ENCODE measurements at regions not wholly inside any gene's neighbourhood (a gene's known extent, or its start where the extent isn't known, plus 50 kb on each side); places are given as distances from the start of the nearest gene placed in this dataset.
A peak's percentile ranks its signal among the peaks of the same experiment; 100 is the strongest.

DNA sequence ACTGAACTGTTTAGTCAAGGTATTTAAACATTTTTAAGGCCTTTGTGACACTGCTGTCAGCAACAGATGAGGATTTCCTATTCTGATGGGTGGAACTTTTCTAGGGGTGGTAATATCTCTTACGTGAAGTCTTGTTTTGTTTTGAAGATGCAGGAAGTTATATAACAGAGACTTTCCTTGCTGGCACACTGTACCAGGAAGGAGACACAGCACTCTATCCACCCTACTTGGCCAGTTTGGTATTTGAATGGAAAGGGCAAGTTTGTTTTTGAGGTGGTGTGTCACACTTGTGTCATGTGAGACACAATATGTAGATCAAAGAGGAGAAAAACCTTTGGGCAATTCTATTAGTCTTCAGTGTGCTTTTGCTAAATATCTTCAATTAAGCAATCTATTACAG, 51.6 kb upstream of the SRP54 start:
- peak overlapping the region; percentile 50 for H3K4me3 Mint-ChIP-seq
- H3K27me3 Mint-ChIP-seq (ENCODE audit: low read depth): no peaks in the 10 kb centered on the region
- peaks cover 40% of the 10 kb centered on the region for H3K4me1 Mint-ChIP-seq (ENCODE audit: low read depth)
- H3K36me3 Mint-ChIP-seq (ENCODE audit: insufficient read depth): peaks cover 1% of the 10 kb centered on the region
- ATAC-seq: peak; percentile 73 to 81
- DNase-seq: peak; percentile 21
- no peaks in the 10 kb centered on the region for H3K9me3 Mint-ChIP-seq

DNA sequence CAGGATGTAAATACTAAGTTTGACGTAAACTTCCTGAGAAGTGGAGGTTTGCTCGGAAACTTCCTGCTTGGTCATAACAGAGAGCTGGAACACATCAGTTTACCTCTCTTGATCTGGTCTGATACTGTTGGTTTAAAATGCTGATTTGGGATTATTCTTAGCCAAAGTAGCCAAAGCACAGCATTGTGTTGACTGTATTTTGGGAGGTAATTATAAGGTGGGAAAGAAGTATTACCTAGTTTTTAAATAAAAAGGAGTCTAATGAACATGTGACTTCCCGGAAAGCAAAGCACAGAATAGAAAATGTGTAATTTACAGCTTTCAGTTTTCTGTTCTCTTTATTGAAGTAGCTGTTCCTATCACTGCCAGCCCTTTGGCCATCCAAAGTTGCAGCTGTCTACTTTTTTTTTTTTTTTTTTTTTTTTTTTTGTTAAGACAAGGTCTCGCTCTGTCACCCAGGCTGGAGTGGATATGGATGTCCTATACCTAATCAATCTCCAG, 52.2 kb upstream of the SRP54 start:
- Mint-ChIP-seq H3K4me3 (peak overlapping the region; percentile 53), H3K4me1 (ENCODE audit: low read depth) (peaks cover 40% of the 10 kb centered on the region), H3K27me3 (ENCODE audit: low read depth) (no peaks in the 10 kb centered on the region), H3K36me3 (ENCODE audit: insufficient read depth) (peaks cover 1% of the 10 kb centered on the region), H3K9me3 (no peaks in the 10 kb centered on the region)
- ATAC-seq: peak; percentile 58 to 60
- no peak for DNase-seq

- Mint-ChIP-seq H3K4me1 (ENCODE audit: low read depth) (peaks cover 28% of the 10 kb centered on the region), H3K4me3 (no peak overlapping the region), H3K27me3 (ENCODE audit: low read depth) (no peaks in the 10 kb centered on the region), H3K36me3 (ENCODE audit: insufficient read depth) (peaks cover 1% of the 10 kb centered on the region), H3K9me3 (no peaks in the 10 kb centered on the region)
- DNase-seq: no peak
- ATAC-seq: no peak
Observed at GRCh38 chr14:34926552-34926951, 51.4 kb upstream of the BAZ1A start.
